CD4-positive, alpha-beta T cell treated with Interleukin-15 for 4 hours (primary cell): ENCODE measurements at regions not wholly inside any gene's neighbourhood (a gene's known extent, or its start where the extent isn't known, plus 50 kb on each side); places are given as distances from the start of the nearest gene placed in this dataset.
"Not testable (repeated sequence)": the region's sequence is repeated elsewhere in the genome, so short reads cannot be mapped to it uniquely, and the experiment has no call there.

Source experiments
- DNase-seq: peaks from one replicate; pipeline ENCODE4 v3.0.0-alpha.2; 2020; ENCODE audit warnings: low spot score

GRCh38 chr2:143850084-143850483 is 669.8 kb downstream of the ZEB2 start:
- DNase-seq: no peak

DNA sequence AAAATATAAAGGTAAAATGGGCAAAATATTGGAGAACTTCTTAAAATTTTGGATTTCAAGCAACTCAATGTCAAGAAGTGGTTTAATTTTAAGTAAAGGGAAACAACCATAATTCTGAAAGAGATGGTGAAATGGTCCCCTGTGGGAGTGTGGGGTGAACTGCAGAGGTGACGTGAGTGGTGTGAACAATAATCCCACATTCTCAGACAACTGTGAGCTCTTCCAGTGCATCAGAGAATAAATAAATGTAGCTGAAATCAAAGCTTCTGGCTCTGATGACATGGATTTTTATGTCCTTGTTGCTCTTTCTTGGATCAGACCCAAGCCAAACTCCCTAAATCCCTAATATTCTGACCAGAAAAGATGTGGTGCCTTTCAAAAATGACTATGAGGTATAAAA is 672.7 kb downstream of the ZEB2 start:
- DNase-seq: no peak

DNA sequence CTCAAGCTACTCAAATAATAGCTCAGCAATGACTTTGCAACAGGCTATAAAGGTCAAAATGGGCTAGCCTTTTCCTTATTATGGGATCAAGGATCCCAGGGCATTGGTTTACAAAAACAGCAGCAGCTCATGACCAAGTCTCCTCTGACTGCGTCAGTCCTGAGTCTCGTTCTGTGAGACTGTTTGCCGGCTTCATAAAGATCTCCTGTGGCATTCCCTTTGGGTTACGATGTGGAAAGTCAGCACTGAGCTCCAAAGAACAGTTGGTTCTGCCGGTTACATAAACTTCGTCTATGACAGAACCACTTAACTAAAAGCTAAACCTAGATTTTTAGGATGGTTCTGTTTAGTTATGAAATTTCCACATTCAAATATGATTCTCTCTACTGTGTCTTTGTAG is 674.9 kb downstream of the ZEB2 start:
- DNase-seq: no peak

DNA sequence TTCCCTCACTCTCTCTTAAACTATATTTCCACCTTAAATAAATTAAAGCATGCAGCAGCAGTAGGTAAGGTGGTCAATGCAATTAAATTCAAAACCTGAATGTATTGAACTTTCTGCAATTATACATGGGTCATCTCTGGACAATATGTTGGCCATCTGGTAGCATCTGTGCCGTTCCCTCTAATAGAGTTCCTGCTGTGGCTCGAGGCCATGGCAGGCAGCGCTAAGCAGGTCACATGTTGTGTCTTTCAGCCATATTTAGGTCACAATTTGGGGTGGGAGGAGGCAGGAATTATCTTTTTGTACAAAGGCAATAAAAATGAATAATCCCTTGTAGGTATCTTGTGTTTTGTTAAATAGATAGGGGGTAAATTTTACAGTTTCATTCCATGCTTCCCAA is 676.2 kb downstream of the ZEB2 start:
- DNase-seq: no peak

GRCh38 chr2:143842836-143843235 is 677.1 kb downstream of the ZEB2 start:
- DNase-seq: no peak

- no peak for DNase-seq
Measured at GRCh38 chr2:143841935-143842334, 678.0 kb downstream of the ZEB2 start.

GRCh38 chr2:143840601-143841000 is 679.3 kb downstream of the ZEB2 start:
- DNase-seq: no peak

DNA sequence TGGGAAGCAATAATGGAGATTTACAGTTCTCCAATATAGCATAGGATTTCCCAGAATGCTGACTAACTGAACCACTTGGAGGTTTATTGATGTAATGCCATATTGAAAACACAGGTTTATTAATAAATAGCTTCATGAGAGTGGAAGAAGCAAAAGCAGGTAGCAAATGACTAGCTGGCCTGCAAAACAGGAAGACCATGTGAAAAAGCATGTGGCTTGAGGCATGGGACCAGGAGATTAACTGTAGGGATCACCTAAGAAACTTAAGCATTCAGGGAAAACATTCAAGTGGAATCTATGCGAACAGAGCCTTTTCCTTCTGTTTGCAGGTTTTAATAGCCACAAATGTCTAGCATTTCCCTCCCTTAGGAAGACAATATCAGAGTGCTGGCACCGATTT is 679.7 kb downstream of the ZEB2 start:
- no peak for DNase-seq

GRCh38 chr2:143839456-143839855 is 680.5 kb downstream of the ZEB2 start:
- no peak for DNase-seq

GRCh38 chr2:143837055-143837454 is 682.9 kb downstream of the ZEB2 start:
- not testable (repeated sequence) for DNase-seq

- no peak for DNase-seq
Measured at GRCh38 chr2:143835481-143835880, 684.4 kb downstream of the ZEB2 start.

DNA sequence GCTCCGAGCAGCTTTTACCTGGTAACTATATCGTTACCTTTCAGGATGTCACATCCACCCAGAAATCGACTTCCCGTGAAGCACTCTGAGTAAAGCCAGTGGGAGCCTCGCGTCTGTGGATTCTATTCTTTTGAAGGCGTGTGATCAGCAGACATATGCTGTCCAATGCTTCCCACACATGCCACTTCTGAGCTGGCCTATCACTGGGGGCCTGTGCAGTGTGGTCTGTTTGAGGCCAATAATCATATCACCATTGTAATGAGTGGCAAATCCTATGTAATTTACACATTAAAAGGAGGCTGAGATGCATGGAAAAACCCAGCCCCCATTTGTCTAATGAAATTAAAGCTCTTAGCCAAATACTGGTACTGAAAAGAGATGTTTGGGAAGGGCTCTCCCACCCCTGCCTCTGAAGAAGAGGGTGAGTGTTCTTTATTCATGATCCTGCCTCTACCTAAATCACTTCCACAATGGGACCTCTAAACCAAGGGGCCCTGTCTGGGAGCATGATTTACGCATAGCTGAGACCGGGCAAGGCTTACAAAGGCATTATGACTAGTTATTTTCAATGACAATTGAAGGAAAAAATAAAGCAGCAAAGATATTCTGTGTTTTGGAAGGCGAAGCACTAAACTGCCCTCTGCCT is 686.8 kb downstream of the ZEB2 start:
- DNase-seq: no peak

DNA sequence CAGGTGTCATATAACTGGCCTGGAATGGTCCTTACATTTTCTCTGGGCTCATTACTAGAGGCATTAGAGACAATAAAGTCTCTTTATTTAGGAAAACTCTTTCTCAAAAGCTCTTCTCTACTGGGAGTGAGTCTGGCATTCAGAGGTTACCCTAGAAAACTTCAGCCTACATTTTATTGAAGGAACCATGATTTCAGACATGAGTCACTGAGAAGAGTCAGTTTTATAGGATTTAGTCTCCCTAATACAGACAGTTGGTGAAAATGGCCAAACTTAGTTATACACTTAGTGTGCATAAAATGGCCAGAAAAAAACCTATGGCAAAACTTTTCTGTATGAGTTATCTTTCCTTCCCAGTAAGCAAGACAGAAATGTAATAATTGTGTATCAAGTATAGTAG is 689.4 kb downstream of the ZEB2 start:
- no peak for DNase-seq

DNA sequence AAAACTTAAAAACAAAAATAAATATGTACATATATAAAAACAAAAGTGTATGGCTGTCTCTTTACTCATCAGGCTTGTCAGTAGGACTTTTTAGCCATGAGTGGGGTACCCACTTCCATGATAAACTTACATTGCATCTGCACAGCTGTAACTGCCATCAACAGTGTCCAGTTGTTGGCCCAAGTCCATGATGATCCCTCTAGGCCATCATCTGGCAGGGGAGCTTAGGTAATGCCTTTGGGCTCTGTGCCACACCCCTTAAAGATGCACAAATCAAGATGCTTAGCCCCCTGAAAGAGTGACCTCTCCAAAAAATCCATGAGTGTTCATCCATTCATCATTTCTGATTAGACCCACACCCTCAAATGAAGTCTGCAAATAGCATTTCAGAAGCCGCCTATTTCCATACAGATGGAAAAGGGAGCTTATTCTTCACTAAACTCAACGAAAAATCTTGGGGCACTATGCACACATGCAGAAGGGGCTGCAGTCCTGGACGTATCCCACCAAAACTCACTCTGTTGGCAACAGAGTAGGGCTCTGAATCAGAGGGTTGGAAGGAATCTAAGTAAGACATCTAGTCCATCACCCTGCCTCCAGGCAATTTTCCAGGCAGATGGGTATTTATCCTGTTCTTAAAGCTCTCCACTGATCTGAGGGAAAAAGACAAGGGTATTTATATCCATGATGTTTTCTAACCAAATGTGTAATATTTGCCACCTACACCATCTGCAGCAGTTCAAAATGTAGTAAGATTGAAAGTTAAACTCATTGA is 691.0 kb downstream of the ZEB2 start:
- no peak for DNase-seq

DNA sequence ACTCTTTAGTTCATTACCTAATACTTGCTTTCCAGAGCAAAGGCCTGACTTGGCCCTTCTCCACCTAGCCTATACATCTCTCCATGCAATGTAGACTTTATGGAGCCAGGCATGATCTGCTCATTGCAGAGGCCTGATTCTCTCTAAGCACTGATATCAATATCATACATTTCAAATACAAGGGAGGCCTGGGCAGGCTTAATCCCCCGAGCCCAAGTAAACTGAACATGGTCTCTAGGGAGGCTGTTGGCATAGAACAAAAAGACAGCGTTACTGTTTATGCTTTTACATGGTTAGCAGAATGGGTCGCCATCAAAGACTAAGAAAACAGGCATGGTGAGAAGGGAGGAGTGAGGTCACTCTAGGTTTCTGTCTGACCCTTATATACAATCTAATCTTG is 695.1 kb downstream of the ZEB2 start:
- no peak for DNase-seq

- no peak for DNase-seq
Measured at GRCh38 chr2:143823876-143824275, 694.7 kb downstream of the ARHGAP15 start.

GRCh38 chr2:143823296-143823695 is 694.1 kb downstream of the ARHGAP15 start:
- no peak for DNase-seq

- DNase-seq: no peak
Measured at GRCh38 chr2:143822736-143823135, 693.5 kb downstream of the ARHGAP15 start.

GRCh38 chr2:143819764-143820163 is 690.5 kb downstream of the ARHGAP15 start:
- DNase-seq: no peak

- DNase-seq: no peak
Measured at GRCh38 chr2:143819190-143819735, 690.0 kb downstream of the ARHGAP15 start.
